HFF-Myc (cell line): ENCODE measurements at regions not wholly inside any gene's neighbourhood (a gene's known extent, or its start where the extent isn't known, plus 50 kb on each side); places are given as distances from the start of the nearest gene placed in this dataset.

Experiments
- DNase-seq: peaks from one replicate; pipeline ENCODE4 v3.0.0-alpha.2; 2011; ENCODE audit warnings: low read depth; ENCODE audit errors: extremely low read depth
- H3K4me3 ChIP-seq: replicated peaks from 2 replicates; pipeline ENCODE4 v1.5.1; 2011; ENCODE audit warnings: low read depth, mild to moderate bottlenecking, control low read depth, low read length
- TF ChIP-seq, protein P1 (sequence below): IDR thresholded peaks from 2 replicates; pipeline ENCODE4 v1.5.1; 2012; ENCODE audit warnings: mild to moderate bottlenecking, low read depth, low read length, control low read depth; ENCODE audit errors: missing control alignments

DNA sequence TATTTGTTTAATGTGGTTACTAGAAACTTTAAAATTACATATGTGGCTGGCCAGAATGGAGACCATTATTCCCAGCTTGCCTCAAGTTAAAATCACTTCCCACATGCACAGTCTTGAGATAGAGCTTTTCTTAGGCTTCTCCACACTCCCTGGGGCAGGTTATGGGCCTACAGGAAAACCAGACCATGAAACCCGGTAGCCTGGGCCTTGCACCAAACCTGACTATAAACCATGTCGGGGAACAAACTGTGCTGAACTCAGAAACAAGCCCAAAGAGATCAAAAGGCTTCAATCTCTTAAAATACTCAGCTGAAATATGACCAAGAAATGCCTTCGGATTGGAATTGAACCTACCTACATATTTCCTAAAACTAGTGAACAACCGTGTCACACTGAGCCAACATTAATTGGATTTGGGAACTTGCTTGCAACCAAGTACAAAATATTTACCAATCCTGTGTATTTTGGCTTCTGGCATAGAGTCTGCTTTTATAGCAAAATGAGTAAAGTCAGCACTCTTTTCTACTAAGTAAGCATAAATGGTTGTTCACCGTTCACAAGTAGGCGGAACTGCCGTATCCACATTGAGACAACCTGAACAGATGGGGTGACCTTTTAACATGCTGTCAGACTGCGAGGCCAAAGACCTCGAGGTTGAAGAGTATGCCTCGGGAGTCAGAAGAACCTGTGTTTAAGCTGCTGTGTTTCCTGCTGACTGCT is 199.5 kb downstream of the FAM76B start:
- no peak overlapping the region for H3K4me3 ChIP-seq
- no peak for DNase-seq
- TF ChIP-seq, protein P1, sequence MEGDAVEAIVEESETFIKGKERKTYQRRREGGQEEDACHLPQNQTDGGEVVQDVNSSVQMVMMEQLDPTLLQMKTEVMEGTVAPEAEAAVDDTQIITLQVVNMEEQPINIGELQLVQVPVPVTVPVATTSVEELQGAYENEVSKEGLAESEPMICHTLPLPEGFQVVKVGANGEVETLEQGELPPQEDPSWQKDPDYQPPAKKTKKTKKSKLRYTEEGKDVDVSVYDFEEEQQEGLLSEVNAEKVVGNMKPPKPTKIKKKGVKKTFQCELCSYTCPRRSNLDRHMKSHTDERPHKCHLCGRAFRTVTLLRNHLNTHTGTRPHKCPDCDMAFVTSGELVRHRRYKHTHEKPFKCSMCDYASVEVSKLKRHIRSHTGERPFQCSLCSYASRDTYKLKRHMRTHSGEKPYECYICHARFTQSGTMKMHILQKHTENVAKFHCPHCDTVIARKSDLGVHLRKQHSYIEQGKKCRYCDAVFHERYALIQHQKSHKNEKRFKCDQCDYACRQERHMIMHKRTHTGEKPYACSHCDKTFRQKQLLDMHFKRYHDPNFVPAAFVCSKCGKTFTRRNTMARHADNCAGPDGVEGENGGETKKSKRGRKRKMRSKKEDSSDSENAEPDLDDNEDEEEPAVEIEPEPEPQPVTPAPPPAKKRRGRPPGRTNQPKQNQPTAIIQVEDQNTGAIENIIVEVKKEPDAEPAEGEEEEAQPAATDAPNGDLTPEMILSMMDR: no peak

DNA sequence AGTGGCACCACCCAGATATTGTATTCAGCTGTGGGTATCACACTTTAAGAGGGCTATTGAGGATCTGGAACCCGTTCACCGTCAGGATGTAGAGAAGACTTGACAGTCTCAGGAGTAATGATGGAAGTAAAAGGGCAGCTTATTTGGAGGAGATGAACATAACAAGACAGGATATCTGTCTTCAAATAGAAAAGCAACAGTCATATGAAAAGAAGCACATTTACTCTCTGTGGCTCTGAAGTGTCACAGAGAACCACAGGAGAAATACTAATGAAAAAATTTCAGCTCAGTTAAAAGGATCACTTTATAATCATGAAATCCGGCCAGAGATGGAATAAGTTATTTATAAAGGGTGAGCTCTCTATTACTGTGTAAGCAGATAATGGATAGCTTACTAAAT is 200.8 kb downstream of the FAM76B start:
- no peak for DNase-seq
- TF ChIP-seq, protein P1: no peak

DNA sequence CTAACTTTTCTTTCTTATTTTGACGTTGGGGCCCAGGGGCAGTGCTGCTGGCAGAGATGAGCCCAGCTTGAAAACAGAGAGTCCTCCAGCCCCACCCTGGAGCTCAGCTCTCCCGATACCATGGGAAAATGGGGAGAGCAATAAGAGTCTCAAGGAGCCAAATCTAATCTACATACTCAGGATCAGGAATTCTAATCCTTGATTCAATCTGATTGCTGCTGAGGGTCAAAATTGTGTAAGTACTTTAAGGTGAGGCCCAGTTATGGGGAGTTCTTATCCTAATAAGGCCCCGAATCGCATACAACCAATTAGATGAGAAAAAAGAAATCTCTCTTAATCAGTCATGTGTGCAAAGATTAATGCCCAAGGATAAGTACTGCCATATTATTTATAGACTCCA is 202.9 kb downstream of the FAM76B start:
- no peak for DNase-seq
- TF ChIP-seq, protein P1: no peak
- H3K4me3 ChIP-seq: no peak overlapping the region

More for the DNA sequence above, 200.8 kb downstream of the FAM76B start:
- H3K4me3 ChIP-seq: no peak overlapping the region

DNA sequence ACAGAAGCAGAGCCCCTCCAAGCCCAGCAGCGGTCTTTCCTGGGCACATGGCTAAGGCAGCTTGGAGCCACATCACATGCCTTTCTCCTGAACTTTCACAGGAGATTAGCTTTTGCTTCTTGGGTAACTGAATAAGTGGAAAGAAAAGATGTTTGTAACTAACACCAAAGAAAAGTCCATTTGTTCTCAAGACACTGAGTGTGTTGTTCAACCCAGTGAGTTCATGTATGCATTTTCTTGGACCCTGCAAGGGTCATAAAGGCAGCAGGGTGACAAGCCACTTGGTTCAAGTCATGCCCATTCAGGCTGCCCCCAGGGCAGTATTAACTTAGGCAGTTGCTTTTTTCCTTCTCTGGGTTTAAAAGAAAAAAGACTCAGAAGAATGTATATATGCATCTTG is 203.4 kb downstream of the FAM76B start:
- no peak overlapping the region for H3K4me3 ChIP-seq
- no peak for DNase-seq
- TF ChIP-seq, protein P1: no peak

DNA sequence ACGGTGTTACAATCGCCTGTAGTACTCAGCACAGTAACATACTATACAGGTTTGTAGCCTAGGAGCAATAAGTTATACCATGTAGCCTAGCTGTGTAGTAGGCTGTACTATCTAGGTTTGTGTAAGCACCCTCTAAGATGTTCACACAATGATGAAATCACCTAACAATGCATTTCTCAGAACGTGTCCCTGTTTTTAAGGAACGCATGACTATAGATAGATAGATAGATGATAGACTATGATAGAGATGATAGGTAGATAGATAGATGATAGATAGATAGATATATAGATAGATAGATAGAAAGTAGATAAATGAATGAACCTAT is 203.9 kb downstream of the FAM76B start:
- H3K4me3 ChIP-seq: no peak overlapping the region
- DNase-seq: no peak
- TF ChIP-seq, protein P1: no peak

DNA sequence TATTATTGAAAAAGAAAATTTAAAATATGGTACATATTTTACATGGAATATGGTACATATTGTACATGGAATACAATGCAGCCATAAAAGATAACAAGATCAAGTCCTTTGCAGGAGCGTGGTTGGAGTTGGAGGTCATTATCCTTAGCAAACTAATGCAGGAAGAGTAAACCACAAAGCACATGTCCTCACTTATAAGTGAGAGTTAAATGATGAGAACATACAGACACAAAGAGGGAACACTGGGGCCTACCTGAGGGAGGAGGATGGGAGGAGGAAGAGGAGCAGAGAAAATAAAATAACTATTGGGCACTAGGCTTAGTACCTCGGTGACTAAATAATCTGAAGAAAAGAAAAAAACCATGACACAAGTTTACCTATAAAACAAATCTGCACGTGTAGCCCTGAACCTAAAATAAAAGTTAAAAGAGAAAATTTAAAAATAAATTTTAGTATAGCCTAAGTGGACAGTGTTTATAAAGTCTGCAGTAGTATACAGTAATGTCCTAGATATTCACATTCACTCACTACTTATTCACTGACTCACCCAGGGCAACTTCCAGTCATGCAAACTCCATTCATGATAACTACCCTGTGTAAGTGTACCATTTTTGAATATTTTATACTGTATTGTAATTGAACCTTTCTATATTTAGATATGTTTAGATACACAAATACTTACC is 204.4 kb downstream of the FAM76B start:
- no peak overlapping the region for H3K4me3 ChIP-seq
- no peak for DNase-seq
- TF ChIP-seq, protein P1: no peak
